ENCODE measurements at regions not wholly inside any gene's neighbourhood (a gene's known extent, or its start where the extent isn't known, plus 50 kb on each side); places are given as distances from the start of the nearest gene placed in this dataset.
A peak's percentile ranks its signal among the peaks of the same experiment; 100 is the strongest.
"Not testable (repeated sequence)": the region's sequence is repeated elsewhere in the genome, so short reads cannot be mapped to it uniquely, and the experiment has no call there.

DNA sequence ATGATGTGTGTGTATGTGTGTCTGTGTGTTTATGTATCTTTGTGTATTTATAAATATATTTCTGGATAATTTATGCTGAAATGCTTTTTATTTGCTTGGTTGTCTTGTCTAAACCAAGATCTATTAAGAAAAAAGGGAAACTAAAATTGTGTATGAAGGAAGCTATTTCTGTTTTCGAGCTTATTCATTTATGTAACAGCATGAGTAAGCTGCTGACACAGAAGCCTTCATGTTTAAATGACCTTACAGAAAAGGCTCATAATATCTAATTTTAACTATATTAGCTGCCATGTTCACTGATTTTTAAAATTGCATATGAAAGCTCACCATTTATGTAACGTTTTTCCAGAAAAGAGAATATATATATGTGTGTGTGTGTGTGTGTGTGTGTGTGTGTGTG, 392.8 kb downstream of the PTH2R start:
- TF ChIP-seq, protein P1, sequence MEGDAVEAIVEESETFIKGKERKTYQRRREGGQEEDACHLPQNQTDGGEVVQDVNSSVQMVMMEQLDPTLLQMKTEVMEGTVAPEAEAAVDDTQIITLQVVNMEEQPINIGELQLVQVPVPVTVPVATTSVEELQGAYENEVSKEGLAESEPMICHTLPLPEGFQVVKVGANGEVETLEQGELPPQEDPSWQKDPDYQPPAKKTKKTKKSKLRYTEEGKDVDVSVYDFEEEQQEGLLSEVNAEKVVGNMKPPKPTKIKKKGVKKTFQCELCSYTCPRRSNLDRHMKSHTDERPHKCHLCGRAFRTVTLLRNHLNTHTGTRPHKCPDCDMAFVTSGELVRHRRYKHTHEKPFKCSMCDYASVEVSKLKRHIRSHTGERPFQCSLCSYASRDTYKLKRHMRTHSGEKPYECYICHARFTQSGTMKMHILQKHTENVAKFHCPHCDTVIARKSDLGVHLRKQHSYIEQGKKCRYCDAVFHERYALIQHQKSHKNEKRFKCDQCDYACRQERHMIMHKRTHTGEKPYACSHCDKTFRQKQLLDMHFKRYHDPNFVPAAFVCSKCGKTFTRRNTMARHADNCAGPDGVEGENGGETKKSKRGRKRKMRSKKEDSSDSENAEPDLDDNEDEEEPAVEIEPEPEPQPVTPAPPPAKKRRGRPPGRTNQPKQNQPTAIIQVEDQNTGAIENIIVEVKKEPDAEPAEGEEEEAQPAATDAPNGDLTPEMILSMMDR (IDR thresholded peaks at IDR 0.05) = no peak
- no peak for TF ChIP-seq ZFX (IDR thresholded peaks at IDR 0.05; ENCODE audit: borderline replicate concordance)
- H3K27ac ChIP-seq = no peak overlapping the region

DNA sequence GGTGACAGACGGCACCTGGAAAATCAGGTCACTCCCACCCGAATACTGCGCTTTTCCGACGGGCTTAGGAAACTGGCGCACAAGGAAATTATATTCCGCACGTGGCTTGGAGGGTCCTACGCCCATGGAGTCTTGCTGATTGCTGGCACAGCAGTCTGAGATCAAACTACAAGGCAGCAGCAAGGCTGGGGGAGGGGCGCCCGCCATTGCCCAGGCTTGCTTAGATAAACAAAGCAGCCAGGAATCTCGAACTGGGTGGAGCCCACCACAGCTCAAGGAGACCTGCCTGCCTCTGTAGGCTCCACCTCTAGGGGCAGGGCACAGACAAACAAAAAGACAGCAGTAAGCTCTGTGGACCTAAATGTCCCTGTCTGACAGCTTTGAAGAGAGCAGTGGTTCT, 394.3 kb downstream of the PTH2R start:
- not testable (repeated sequence) for H3K27ac ChIP-seq

DNA sequence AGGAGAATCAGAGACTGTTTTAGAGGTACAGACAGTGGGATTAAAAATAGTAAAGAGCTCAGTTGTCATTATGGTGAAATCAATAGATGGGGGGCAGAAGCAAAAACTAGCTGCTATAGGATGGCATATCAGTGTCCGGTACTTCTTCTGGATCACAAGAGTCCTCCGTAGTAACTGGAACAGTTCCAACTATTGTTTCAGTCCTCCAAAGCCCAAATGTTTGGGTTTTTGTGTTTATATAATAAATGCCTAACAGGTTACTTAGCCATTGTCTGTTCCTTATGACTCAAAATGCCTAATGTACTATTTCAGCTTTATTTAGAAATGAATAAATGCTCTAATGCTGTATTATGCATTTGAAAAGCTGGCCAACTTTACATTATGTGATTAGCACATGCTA, 401.2 kb downstream of the PTH2R start:
- H3K27ac ChIP-seq = no peak overlapping the region
- TF ChIP-seq, protein P1 (IDR thresholded peaks at IDR 0.05) = no peak
- TF ChIP-seq ZFX (IDR thresholded peaks at IDR 0.05; ENCODE audit: borderline replicate concordance) = no peak

DNA sequence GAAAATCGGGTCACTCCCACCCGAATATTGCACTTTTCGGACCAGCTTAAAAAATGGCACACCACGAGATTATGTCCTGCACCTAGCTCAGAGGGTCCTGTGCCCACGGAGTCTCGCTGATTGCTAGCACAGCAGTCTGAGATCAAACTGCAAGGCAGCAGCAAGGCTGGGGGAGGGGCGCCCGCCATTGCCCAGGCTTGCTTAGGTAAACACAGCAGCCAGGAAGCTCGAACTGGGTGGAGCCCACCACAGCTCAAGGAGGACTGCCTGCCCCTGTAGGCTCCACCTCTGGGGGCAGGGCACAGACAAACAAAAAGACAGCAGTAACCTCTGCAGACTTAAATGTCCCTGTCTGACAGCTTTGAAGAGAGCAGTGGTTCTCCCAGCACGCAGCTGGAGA, 405.3 kb downstream of the PTH2R start:
- H3K27ac ChIP-seq = peak overlapping the region; percentile 73

DNA sequence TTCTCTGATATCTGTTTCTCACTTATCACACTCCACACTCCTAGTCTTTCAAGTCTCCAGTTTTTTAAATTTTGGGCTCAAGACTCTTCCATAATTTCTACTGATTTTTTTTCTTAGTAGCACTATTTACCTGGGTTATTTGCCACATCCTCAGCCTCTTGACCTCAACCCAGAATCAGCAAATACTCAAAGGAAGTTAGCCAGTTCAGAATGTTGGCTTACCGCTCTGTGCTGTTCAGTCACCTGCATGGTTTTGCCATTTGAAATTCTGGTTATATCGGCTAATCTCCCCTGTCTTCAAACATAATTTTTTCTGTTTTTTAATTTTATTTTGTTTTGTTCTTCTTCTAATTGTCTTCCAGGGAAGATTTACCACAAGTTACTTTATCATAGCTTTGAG, 412.6 kb downstream of the PTH2R start:
- no peak overlapping the region for H3K27ac ChIP-seq
- no peak for TF ChIP-seq ZFX (IDR thresholded peaks at IDR 0.05; ENCODE audit: borderline replicate concordance)
- TF ChIP-seq, protein P1 (IDR thresholded peaks at IDR 0.05) = no peak

DNA sequence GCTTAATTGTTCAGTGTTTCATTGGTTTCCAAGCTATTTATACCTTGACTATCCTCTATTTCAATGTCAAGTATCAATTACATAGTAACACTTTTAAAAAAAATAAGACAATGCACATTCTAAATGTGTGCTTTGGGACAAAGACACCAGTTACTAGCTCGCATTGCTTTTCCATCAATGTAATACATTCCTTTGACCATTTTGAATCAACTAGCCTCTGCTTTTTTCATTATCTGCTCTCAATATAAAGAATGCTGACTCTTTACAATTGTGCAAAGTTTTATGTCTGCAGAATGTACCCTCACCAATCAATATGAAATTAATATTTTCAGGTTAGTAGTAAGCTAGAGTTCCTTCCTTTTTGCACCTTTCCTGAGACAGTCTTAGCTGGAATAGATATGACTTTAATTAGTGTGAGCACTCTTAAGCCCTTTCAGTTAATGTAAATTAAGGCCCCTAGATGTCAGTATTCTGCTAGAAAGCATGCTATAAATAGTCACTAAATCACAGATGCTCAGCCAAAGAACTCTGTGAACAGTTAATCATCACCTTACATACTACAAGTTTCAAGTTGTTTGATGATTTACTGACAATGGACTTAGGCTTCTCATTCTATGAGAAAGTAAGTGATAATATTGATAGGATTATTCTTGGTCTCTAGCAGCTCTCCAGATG, 413.6 kb downstream of the PTH2R start:
- TF ChIP-seq, protein P1 (IDR thresholded peaks at IDR 0.05) = peak; percentile 74
- no peak for TF ChIP-seq ZFX (IDR thresholded peaks at IDR 0.05; ENCODE audit: borderline replicate concordance)
- no peak overlapping the region for H3K27ac ChIP-seq

DNA sequence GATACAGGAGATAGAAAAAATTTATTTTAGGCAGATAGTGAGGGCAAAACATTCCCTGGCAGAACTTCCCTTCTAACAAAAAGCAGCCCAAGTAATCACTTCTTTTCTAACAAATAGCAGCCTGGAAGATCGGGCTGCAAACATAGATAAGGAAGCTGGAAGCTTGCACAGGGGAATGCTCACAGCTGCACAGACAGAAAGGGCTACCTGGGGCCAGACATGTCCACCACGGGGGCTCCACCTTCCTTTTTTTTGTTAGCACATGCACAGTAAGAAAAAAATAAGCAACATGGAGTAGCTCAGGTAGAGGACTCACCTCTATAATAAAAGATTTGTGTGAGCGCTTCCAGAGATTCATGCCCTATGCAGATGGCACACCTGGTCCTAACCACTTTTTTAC, 420.5 kb downstream of the PTH2R start:
- H3K27ac ChIP-seq = no peak overlapping the region
- no peak for TF ChIP-seq ZFX (IDR thresholded peaks at IDR 0.05; ENCODE audit: borderline replicate concordance)
- TF ChIP-seq, protein P1 (IDR thresholded peaks at IDR 0.05) = no peak

DNA sequence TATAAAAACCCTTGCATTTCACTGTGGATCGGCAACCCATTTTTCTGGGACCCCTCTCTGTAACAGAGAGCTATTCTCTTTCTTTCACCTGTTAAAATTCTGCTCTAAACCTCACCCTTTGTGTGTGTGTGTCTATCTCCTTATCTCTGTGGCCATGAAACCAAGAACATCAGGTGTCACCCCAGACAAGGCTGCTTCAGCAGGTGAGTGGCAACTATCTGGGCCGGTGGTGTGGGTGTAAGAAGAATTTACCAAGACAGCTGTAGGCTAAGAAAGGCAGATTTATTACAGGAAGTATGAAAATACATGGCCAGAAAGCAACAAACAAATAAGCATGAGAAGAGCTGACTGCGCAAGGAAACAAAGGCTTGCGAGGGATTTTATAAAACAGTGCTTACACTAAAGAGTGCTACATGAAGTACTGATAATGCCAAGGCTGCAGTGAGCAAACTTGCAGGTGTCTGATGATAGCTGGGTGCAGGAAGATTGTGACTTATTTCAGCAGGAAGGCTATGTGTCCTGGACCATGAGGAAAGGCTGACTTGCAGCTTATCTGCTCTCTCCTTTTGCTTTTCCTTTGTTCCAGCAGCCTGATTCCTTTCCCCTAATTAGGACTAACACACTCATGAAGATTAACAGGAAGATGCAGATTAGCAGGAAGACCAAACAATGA, 421.1 kb downstream of the PTH2R start:
- H3K27ac ChIP-seq = no peak overlapping the region
- TF ChIP-seq, protein P1 (IDR thresholded peaks at IDR 0.05) = no peak
- no peak for TF ChIP-seq ZFX (IDR thresholded peaks at IDR 0.05; ENCODE audit: borderline replicate concordance)

All from 22Rv1 (cell line).